Activated CD4-positive, alpha-beta T cell treated with anti-CD3 and anti-CD28 coated beads for 1 hour (primary cell): ENCODE measurements at regions not wholly inside any gene's neighbourhood (a gene's known extent, or its start where the extent isn't known, plus 50 kb on each side); places are given as distances from the start of the nearest gene placed in this dataset.
"Not testable (repeated sequence)": the region's sequence is repeated elsewhere in the genome, so short reads cannot be mapped to it uniquely, and the experiment has no call there.

Experiments used
- DNase-seq: peaks from one replicate; pipeline ENCODE4 v3.0.0-alpha.2; 2020

DNA sequence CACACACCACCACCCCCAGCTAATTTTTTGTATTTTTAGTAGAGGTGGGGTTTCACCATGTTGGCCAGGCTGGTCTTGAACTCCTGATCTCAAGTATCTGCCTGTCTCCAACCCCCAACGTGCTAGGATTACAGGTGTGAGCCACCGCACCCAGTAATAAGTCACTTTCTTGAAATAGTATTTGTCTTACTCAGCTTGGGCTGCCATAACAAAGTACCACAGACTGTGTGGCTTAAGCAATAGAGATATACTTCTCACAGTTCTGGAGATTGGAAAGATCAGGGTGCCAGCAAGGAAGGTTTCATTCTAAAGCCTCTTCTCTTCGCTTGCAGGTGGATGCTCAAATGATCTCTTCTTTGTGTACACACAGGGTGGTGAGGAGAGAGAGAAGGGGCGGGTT is 99.8 kb downstream of the ARRDC3 start:
- DNase-seq: no peak

DNA sequence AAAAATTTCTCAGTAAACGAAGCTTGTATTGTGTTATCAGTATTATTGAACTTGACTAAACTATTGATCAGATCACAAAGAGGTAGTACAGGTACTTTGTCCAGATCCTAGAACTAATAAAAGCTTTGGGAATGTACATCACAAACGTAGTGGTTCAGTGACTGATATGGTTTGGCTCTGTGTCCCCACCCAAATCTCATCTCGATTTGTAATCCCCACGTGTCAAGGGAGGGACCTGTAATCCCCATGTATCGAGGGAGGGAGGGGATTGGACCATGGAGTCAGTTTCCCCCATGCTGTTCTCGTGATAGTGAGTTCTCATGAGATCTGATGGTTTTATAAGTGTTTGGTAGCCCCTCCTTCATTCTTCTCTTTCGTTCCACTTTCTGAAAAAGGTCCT is 100.9 kb downstream of the ARRDC3 start:
- DNase-seq: no peak

DNA sequence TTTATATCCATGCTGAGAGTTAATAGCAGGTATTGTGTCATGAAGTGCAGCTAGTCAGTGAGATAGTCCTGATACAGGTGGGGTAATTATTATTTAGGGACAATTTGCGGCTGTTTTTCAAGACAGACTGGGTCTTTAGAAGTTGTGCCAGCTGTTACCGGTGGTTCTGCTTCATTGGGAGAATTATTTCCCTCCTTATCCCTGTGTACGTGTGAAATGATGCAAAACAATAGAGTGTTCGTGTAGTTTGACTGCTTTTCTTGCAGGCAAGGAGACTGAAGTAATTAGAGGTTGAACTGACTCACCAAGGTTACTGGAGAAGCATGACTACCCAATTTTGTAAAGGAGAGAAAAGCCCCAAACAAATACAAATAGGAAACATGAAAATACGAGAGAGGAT is 101.7 kb downstream of the ARRDC3 start:
- DNase-seq: no peak

DNA sequence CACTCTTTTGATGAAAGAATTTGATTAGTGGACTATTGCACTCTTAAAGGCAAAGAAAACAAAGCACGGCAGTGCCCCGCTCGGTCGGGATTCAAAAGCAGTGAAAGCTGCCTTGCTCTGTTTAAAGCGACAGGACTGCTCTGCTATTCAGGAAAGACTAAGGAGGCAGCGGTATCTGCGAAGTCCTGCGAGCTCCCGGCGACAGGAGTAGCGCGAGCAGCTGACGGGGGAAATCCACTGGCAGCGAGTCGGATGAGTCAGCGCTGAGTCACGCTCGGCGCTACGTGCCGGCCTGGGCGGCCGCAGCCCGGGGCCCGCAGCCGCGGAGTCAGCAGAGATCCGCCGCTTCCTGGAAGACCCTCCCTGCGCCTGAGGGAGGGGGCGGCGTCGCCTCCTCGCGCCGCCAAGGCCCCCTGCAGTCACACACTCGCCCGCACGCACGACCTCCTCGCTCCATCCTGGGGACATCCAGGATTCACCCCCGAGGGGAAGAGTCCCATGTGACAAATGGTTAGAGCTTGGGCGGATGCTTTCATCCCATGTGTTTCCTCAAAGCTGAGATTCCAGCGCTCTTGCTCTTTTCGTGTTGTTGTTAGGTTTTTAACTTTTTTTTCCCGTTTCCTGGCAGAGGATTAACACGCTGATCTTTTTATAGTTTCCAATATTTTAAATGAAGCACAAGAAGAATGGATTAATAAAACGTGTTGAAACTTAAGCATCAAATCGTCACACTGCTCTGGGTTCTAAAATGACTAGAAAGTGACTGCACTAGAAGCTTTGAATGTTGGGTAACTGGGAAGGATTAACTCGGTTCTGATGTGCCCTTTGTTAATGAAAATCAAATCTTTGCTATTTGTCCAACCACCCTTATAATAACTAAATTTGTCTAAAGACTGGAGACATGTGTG is 102.5 kb downstream of the ARRDC3 start:
- DNase-seq: peak; percentile 82

DNA sequence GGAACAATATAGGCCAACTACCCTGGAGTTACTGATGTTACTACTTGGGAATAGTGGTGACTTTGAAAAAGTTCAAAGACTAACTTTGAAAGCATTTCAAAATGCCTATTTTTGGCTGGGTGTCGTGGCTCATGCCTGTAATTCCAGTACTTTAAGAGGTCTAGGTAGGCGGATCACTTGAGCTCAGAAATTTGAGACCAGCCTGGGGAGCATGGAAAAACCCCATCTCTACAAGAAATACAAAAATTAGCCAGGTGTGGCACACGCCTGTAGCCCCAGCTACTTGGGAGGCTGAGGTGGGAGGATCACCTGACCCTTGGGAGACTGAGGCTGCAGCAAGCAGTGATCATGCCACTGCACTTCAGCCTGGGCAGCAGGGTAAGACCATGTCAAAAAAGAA is 105.3 kb downstream of the ARRDC3 start:
- no peak for DNase-seq

DNA sequence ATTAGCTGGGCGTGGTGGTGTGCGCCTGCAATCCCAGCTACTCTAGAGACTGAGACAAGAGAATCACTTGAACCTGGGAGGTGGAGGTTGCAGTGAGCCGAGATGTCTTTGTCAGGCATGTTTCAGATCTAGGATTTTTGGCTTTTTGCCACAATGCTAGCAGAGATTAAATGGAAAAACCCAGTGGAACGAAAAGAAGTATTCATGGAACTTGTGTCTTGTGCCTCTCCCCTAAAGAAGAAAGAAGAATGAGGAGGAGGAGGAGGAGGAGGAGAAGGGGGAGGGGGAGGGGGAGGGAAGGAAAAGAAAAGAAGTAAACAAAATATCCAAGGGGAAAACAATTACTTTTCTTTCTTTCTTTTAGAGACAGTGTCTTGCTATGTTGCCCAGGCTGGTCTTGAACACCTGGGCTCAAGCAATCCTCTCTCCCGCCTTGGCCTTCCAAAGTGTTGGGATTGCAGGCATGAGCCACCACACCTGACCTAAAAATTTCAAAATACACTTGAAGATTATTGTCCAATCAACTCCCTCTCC is 106.0 kb downstream of the ARRDC3 start:
- no peak for DNase-seq

DNA sequence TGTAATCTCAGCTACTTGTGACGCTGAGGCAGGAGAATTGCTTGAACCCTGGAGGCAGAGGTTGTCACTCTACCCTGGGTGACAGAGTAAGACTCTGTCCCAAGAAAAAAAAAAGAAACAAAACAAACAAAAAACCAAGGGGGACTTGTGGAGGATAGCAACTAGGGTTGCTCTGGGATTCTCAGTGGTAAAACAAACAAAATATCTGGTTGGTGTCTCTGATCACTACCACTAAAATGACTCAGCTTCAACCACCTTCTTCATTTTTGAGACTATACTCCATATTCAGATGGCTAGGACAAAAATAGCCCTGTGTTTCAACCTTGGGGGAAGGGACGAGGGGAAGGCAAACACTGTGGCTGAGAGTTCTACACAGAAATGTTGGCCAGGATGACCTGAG is 110.3 kb downstream of the ARRDC3 start:
- DNase-seq: no peak

DNA sequence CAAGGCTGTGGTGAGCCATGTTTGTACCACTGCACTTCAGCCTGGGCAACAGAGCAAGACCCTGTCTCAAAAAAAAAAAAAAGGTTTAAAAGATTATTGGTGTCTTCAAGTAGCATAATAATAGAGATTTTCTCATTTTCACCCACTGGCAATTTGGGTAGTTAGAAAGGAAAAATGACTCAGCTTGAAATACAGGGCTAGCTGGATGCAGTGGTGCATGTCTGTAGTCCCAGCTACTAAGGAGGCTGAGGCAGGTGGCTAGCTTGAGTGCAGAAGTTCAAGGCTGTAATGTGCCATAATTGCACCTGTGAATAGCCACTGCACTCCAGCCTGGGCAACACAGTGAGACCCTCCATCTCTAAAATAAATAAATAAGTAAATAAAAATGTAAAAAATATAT is 111.1 kb downstream of the ARRDC3 start:
- DNase-seq: no peak

DNA sequence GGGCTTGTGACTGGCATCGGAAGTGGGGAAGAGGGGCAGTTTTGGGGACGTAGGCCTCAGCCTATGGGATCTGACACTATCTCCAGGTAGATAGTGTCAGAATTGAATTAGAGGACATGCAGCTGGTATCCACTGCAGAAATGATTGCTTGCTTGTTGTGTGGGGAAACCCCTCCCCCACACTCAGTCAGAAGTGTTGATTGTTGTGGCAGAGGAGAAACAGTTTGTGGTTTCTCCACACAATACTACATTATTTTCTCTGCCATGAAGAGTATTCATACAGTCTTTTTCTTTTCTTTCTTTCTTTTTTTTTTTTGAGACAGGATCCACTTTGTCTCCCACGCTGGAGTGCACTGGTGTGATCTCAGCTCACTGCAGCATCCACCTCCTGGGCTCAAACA is 113.9 kb downstream of the ARRDC3 start:
- DNase-seq: no peak

DNA sequence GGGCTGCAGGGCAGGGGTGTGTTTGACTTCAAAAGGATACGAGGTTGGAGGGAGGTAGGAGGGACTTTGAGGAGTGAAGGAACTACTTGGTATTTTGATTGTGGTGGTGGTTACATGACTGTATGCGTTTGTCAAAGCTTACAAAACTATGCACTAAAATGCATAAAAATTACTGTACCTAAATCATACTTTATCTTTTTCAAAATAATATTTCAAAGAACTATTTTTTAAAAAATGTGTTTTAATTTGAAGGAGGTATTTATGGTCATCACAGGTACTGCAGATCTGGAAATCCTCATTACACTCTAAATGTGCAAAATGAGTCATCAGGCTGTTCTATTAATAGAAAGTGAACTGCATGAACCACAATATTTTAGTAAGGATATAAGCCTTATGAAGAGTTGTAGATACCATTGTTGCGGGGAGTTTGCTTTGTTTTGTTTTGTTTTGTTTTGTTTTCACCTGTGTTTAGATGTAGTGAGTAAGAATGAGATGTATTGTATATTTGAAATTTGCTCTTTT is 116.9 kb downstream of the ARRDC3 start:
- no peak for DNase-seq

DNA sequence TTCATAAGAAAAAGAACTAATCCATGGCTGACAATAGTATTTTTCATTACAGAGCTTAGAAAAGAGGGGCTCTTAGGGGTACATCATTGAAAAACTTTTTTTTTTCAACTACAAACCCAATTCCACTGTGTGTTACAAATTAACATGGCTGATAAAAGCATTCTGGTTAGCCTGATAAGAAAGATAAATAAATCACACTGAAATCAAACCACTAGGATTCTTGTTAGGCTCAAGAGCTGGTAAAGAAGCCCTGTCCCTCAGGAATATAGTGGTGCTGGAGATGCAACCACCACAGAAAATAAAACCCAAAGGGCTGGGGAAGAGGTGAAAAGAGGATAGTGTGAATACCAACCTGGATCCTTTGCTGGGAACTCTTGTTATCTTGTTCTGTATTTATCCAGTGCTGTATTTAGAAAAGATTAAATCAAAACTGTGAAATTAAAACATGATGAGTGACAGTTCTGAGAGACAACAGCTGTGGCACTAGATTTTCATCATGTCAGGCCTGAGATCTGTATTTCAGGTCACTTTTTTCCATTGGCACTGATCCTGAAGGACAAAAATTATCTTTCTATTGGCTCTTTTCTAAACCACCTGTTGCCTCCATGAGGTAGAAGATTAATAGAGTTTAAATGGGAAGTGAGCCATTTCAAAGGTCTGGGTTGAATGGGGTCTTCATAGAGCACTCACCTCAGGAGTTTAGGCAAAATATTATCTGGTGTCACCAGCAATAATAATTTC is 118.6 kb downstream of the ARRDC3 start:
- DNase-seq: no peak

DNA sequence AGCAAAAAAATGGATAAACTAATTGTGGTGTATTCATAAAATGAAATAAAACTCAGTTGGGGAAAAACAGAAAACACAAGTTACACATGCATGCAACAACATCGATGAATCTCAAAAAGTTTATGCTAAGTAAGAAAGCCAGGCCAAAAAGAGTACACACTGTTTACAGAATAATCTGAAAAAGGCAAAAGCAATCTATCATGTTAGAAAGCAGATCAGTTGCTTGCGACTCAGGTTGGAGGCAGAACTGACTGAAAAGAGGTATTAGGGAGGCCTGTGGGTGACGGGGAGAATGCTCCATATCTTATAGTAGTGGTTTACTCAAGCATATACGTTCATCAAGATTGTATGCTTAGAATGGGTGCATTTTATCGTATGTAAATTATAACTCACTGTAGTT is 119.2 kb downstream of the ARRDC3 start:
- no peak for DNase-seq

DNA sequence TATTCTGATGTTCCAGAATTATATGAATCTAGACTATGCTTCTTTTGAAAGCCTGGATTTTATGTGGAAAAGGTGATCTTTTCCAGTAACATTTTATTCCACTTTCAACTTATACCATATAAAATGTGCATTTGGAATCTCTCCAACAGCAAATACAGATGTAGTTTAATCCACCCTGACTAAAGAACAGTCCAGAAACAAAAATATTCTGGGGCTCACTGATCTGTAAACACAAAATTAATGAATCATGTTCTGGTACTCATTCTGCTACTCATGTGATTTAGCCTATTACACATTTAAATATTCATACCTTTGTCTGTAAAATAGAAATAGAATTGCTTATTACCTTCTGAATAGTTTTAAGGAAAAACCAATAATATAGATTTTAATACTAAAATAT is 125.8 kb downstream of the ARRDC3 start:
- no peak for DNase-seq

DNA sequence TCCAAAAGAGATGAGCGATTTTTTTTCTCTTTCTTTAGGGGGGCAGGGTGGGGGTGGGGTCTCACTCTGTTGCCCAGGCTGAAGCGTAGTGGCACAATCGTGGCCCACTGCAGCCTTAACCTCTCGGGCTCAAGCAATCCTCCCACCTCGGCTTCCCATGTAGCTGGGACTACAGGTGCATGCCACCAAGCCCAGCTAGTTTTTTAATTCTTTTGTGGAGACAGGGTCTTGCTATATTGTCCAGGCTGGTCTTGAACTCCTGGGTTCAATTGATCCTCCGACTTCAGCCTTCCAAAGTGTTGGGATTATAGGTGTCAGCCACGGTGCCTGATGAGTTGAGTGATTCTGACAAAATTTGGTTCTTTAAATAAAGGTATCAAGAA is 127.0 kb downstream of the ARRDC3 start:
- DNase-seq: no peak

DNA sequence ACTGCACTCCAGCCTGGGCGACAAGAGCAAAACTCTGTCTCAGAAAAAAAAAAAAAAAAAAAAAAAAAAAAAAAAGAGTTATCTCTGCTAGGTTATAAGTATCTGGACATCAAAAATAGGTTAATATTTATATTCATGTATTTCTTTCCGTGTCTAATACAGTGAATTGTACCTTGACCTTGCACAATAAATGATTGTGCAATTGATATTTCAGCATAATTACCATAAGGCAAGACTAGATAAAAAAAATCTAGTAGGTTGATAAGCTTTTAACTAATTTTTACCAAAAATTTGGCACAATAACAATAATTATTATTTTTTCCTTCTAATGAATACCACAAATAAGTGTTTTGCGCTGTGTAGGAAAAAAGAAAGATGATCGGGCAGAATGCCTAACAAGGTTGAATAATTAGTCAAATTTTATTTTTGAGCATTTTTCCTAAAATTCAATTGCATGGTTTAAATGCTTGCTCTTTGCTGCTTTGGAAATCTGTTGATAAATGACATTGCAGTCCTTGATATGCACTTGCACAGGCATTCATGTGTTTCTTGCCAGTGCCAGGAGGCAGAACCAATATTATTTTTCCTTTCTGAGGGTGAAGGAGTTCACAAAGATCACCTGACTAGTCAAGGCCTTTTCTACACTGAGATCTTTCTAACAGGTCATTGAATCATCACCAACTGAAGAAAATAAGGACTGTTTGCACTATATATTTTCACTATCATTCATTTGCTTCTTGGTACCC is 127.5 kb downstream of the ARRDC3 start:
- DNase-seq: no peak

DNA sequence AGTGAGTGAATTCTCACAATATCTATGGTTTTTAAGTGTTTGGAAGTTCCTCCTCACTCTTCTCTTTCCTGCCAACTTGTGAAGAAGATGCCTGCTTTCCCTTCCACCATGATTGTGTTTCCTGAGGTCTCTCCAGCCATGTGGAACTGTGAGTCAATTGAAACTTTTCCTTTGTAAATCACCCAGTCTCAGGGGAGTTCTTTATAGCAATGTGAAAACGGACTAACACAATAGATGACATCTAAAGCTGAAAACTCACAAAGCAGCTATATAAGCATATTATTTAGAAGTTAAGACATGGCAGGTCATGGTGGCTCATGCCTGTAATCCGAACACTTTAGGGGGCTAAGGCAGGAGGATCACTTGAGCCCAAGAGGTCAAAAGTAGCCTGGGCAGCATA is 130.2 kb downstream of the ARRDC3 start:
- DNase-seq: no peak

DNA sequence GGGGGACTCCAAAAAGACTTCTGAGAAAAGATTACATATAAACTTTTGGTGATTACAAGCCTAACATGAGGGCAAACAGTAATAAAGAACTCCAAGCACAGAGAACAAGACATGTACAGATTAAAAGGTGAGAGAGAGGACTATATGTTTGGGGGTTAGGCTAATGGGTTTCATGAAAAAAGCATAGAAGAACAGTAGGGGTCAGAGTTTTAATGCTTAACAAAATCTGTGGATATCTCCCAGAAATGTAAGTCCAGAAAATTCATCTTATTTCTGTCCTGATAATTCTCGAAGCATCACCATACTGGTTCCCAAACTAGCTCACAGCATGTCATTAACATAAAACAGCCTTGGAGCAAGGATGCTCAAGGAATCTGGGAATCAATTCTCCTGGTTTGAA is 137.2 kb downstream of the ARRDC3 start:
- no peak for DNase-seq

DNA sequence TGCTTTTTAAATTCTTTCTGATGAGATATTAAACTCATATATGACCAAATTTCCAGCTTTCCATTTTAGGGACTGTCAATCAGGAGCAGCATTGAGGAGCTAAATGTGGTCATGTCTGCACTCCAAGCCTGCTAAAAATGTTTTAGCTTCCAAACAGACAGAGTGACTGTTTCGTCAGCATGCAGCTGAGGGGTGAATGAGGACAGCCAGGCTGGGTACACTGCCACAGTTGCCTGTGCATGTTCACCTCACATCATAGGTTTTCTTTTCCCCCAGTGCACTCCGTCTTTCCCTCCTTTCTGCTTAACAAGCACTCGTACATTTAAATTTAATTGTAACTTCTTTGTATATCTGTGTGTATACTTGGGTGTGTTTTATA is 138.1 kb downstream of the ARRDC3 start:
- no peak for DNase-seq

DNA sequence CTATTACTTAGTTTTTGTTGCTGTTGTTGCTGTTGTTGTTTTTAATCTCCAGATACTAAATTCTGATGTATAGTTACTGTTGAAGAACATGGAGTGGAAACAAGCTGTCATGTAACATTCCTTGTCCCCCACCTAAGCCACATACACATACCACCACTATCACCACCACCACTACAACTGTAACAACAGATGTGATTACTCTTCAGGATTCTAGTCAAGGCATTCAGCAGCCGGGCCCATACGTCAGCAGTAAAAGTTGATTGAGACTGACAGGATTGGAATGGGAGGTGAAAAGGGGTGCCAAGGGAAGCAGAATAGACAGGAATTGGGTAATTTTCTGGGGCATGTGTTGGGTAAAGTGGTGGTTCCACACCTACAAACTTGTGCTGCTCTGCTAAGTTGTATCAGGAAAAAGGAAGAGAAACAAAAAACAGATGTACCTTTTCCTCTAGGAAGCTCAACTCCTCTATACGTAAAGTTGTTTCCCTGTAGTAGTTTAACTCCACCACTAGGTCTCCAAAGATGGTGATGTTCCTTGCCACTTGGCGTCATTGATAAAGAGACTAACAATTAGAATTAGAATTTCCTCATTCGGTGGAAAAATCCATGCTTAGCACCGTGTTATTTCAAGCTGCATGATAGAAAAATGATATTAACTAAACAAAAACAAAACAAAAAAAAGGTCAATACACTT is 138.6 kb downstream of the ARRDC3 start:
- DNase-seq: no peak

DNA sequence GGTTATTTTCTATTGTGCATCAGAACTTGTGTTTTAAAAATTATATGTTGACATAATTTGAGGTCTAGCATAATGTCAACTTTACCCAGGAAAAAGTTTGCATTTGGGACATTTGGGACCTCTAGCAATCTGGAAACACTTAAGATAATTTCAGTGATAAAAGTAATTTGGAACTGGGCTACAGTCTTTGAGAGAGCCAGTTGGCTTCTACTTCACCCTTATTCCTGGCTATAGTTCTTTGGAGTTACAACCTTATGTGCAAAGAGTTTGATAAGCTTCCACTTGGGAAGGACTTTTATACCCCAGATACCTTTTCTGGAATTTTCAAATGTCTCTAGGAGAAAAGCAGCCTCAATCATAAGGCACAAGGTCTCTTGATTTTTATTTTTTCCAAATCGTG is 139.3 kb downstream of the ARRDC3 start:
- no peak for DNase-seq

DNA sequence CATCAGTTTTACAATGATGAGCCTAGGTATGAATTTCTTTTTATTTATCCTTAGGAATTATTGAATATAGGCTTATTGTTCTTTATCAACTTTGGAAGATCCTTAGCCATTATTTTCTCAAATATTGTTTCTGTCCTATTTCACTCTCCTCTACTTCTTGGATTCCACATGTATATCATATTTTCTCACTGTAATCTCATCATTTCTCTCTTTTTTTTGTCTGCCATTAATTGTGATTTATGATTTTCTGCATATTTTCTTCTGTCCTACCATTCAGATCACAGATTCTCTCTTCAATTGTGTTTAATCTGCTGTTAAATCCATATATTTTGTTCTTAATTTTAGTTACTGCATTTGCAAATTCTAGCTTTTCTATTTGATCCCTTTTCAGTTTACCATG is 139.8 kb downstream of the ARRDC3 start:
- DNase-seq: no peak

DNA sequence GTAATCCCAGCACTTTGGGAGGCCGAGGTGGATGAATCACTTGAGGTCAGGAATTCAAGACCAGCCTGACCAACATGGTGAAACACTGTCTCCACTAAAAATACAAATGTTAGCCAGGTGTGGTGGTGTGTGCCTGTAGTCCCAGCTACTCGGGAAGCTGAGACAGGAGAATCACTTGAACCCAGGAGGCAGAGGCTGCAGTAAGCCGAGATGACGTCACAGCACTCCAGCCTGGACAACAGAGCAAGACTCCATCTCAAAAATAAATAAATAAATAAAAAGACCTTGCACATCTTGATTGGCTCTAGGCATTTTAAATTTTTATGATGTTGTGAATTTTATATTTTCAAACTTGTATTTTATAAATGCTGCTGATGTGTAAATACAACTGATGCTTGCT is 141.7 kb downstream of the ARRDC3 start:
- not testable (repeated sequence) for DNase-seq

DNA sequence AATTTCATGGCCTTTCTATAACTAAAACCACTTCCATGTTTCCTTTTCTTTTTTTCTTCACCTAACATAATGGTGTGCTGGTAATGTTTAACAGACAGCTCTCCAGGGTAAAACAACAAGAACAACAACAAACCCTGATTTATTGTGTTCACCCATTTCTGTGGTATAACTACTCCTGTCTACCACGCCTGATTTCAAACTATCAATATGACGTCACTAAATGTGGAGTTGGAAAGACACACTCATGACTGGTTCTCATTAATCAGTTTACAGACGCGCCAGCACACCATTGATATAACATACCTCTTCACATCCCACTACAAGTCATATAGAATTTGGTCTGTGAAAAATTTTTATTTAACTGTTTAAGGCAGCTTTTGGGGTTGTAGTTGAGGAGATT is 142.9 kb downstream of the ARRDC3 start:
- no peak for DNase-seq
